HG03097 (cell line): ENCODE measurements at regions not wholly inside any gene's neighbourhood (a gene's known extent, or its start where the extent isn't known, plus 50 kb on each side); places are given as distances from the start of the nearest gene placed in this dataset.
"Not testable (repeated sequence)": the region's sequence is repeated elsewhere in the genome, so short reads cannot be mapped to it uniquely, and the experiment has no call there.

Experiments
- ATAC-seq: cut with Tn5 transposase; IDR thresholded peaks from one replicate; pipeline ENCODE4 v1.9.1; 2021; ENCODE audit not compliant: unreplicated experiment, low FRiP score

DNA sequence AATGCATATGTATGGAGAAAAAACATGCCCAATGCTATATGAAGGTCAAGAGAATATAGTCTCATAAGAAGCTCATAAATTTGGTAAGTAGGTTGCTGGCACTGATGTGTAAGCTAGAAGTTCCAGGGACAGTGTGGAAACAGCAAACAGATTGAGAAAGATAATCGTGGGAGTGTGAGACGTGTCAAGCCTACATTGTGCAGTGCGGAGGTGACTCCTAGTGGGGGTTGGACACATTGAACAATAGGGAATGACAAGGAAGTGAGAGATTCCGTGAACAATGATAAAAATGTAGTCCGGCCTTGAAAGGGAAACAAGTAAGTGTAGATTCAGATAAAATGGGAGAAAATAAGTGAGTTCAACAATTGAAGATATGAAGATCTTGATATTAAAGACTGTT is 788.4 kb upstream of the PRMT6 start:
- no peak for ATAC-seq

GRCh38 chr1:106276871-106277270 is 779.6 kb upstream of the PRMT6 start:
- no peak for ATAC-seq

DNA sequence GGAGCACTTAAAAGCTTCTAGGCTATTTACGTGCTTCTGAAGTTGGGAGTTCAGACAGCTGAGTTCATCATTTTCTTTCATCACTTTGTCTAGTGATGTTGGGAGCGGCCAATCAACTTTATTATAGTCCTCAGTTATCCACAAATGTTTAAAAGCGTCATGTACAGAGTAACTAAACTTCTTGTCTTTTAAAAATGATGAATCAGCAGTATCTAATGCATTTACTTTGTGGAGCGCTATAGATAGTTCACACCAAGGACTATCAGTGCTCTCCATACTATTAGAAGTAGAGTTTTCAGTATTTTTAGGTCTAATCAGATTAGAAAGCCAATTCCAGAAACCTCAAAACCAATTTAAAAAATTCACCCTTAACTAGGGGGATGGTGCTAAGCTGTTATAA is 778.7 kb upstream of the PRMT6 start:
- ATAC-seq, result no peak

- no peak for ATAC-seq
Observed at GRCh38 chr1:106278716-106279115, 777.8 kb upstream of the PRMT6 start.

DNA sequence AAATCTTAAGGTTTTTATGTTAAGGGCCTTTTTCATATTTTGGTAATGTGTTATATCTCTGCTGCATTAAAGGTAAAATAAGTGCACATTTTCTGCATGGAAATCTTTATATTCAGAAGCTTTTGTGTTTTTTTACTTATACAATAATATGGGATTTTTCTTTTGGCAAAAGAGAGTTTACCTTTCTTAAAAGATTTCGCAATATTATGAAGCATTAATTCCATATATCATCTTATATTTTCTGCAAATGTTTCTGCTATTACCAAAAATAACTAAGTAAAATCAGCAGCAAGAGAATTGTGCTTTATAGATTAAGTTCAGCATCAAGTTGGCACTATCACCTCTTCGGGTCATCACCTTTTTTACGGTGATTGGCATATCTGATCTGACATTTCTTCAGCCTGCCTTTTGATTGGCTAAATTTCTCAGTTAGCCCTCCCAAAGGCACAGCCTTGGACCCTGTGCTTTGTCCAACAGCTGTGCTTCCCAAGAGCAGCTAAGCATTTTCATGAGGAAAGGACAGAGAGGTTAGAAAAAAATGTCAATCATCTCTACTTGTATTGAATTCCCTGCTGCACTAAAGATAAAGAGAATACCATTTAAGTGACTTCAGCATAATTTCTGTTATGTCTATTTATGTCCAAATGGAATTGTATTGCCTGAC is 767.1 kb upstream of the PRMT6 start:
- ATAC-seq, result no peak

DNA sequence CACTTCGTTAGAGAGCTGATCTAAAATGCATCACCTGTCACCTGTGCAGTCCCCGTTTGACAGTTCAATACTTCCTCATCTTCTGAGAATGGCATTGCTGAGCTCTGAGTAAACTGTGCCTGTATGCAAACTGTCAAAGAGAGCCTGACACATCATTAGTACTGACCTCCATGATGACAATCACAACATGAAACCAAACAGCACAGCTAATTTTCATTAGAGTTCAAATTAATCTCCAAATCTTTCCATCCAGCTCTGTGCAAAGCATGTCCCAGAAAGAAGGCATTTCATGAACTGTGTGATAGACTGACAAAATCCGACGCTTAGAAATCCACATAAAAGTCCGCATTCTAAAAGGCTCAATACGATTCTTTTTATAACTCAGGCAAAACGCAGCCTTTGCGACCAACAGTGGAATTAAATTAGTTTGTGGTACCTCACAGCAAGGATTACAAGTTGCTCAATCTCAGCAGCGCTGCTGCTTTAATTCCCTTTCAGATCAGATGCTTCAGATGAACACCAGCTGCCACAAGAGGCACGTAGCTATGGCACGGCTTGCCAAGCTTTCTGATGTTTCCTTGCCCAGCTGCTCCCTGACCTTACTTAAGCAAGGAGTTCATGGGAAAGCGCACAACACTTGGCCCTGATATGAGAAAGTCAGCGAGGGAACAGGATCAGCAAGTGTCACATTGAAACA is 765.5 kb upstream of the PRMT6 start:
- ATAC-seq, result no peak

GRCh38 chr1:106292130-106292529 is 764.3 kb upstream of the PRMT6 start:
- no peak for ATAC-seq

GRCh38 chr1:106296431-106296830 is 760.0 kb upstream of the PRMT6 start:
- no peak for ATAC-seq

GRCh38 chr1:106304106-106304505 is 752.4 kb upstream of the PRMT6 start:
- no peak for ATAC-seq

DNA sequence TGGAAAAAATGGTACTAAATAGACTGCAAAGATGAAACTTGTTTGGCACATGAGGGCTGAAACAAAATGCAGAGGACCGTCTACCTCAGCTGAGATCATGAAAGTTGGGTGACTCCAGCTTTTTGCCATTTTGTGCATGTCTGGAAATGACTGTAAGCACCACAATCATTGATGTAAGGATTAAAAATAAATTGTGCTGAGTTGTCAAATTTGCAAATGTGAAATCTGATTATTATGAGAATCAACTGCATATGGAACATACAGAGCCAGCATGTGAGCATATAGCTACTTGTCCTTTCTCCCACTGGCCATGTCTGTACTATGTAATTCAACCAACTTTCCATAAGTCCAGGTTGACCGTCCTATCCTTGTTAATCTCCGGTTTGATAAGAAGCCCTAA is 736.9 kb upstream of the PRMT6 start:
- ATAC-seq, result no peak

DNA sequence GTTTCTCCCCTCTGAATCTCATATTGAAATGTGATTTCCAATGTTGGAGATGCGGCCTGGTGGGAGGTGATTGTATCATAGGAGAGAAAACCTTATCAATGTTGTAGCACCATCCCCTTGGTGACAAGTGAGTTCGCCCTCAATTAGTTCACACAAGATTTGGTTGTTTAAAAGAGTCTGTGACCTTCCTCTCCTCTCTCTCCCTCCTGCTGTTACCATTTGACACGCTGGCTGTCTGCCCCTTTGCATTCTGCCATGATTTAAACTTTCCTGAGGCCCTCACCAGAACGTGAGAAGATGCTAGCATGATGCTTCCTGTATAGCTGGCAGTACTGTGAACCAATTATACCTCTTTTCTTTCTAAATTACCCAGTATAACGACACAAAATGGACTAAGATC is 730.9 kb upstream of the PRMT6 start:
- no peak for ATAC-seq

GRCh38 chr1:106344494-106344893 is 712.0 kb upstream of the PRMT6 start:
- no peak for ATAC-seq

- no peak for ATAC-seq
Observed at GRCh38 chr1:106360252-106360651, 696.2 kb upstream of the PRMT6 start.

GRCh38 chr1:106366627-106367319 is 689.7 kb upstream of the PRMT6 start:
- no peak for ATAC-seq

DNA sequence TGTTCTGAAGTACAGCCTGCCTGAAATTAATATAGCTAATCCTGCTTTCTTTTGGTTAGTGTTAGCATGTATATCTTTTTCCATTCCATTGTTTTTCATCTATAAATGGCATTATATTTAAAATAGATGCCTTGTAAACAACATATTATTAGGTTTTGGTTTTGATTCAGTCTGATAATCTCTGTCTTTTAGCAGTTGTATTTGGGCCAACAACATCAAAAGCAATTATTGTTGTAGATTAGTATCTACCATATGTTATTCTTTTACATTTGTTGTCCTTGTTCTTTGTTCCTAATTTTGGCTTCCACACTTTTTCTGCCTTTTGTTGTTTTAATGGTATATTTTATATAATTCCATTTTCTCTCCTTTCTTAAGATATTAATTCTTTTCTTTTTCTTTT is 678.2 kb upstream of the PRMT6 start:
- no peak for ATAC-seq

DNA sequence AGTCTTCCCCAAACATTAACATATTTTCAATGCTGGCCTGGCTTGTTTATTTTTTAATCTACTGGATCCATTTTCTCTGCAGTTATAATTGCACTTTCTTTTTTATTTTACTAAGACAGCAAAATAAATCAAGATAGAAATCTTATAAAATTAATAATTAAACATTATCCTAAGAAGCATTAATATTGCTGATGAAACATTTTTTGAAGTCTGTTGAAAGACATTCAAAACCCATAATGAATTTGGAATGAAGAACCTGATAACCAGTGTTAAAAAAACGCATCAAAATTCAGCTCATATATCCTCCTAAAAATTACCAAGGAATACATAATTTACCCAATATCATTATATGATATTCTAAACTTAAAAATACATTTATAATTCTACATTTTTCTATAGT is 675.7 kb upstream of the PRMT6 start:
- ATAC-seq, result no peak

GRCh38 chr1:106389160-106389559 is 667.3 kb upstream of the PRMT6 start:
- not testable (repeated sequence) for ATAC-seq

DNA sequence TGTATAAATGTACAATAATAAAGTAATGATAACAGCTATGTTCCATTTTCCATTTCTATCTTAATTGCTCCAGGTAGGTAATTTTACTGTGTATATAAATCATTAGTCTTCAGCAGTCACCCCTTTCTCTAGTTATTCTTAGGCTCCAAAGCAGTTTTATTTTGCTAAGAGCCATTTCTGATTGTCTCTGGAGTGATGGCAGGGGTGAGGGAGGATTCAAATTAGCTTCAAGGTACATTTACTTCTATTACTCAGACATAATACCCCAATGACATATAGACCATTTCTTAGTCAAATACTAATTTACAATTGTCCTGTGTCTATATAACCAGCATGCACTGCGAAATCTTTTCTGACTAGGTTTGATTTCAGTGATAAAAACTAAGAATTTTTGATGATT is 663.4 kb upstream of the PRMT6 start:
- no peak for ATAC-seq

DNA sequence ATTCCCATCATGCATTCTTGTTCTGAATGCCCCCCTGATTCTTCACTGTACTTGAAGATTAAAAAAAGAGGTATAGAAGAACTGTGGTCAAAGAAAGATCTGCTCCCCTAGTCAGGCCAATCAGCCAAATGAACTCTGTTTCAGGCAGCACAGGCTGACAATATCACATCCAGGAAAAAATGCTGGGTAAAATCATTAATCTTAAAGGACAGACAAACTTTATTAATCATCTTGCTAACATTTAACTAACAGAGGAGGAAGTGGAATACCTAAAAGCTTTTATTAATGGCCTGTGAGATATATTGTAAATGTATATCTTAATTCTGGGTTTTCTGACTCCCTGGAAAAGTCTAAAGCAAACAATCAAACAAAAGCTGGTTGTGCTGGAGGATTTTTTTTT is 660.5 kb upstream of the PRMT6 start:
- ATAC-seq, result no peak

GRCh38 chr1:106398391-106398790 is 658.1 kb upstream of the PRMT6 start:
- ATAC-seq, result no peak

- ATAC-seq, result no peak
Observed at GRCh38 chr1:106406114-106406513, 650.4 kb upstream of the PRMT6 start.

GRCh38 chr1:106412321-106412720 is 644.2 kb upstream of the PRMT6 start:
- not testable (repeated sequence) for ATAC-seq
